ENCODE measurements at regions not wholly inside any gene's neighbourhood (a gene's known extent, or its start where the extent isn't known, plus 50 kb on each side); places are given as distances from the start of the nearest gene placed in this dataset.

GRCh38 chr5:175123542-175123941 lies 320.4 kb downstream of the DRD1 start:
- Mint-ChIP-seq H3K27ac (no peak overlapping the region), H3K4me1 (ENCODE audit: low read depth) (no peaks in the 10 kb centered on the region), H3K36me3 (no peaks in the 10 kb centered on the region), H3K27me3 (no peaks in the 10 kb centered on the region), H3K9me3 (no peaks in the 10 kb centered on the region), H3K4me3 (no peak overlapping the region)
- DNase-seq = no peak
- ChIA-PET CTCF (interaction anchor here (0.7 kb wide), 1 partner anchor 321 kb away, joined by 3 read pairs; the partner anchor contains the start of gene DRD1), POLR2A (no interaction called here)
- intact Hi-C loops (cut with micrococcal nuclease) = no loop called here

- Mint-ChIP-seq H3K27ac (no peak overlapping the region), H3K27me3 (peaks cover 7% of the 10 kb centered on the region), H3K9me3 (no peaks in the 10 kb centered on the region), H3K36me3 (no peaks in the 10 kb centered on the region), H3K4me1 (ENCODE audit: low read depth) (no peaks in the 10 kb centered on the region), H3K4me3 (no peak overlapping the region)
- POLR2A ChIA-PET = no interaction called here
- no peak for DNase-seq
- intact Hi-C loops (cut with micrococcal nuclease) = no loop called here
- CTCF ChIA-PET = no interaction called here
Measured at GRCh38 chr5:175121457-175121856, 322.5 kb downstream of the DRD1 start.

- POLR2A ChIA-PET = no interaction called here
- no peaks in the 10 kb centered on the region for H3K9me3 Mint-ChIP-seq
- no peaks in the 10 kb centered on the region for H3K36me3 Mint-ChIP-seq
- peaks cover 12% of the 10 kb centered on the region for H3K27me3 Mint-ChIP-seq
- H3K27ac Mint-ChIP-seq = no peak overlapping the region
- no peak for DNase-seq
- H3K4me3 Mint-ChIP-seq = no peak overlapping the region
- CTCF ChIA-PET = no interaction called here
- H3K4me1 Mint-ChIP-seq (ENCODE audit: low read depth) = no peaks in the 10 kb centered on the region
- intact Hi-C loops (cut with micrococcal nuclease) = no loop called here
Measured at GRCh38 chr5:175120412-175120811, 323.6 kb downstream of the DRD1 start.

GRCh38 chr5:175118700-175119309 lies 325.2 kb downstream of the DRD1 start:
- Mint-ChIP-seq H3K9me3 (no peaks in the 10 kb centered on the region), H3K4me3 (no peak overlapping the region), H3K4me1 (ENCODE audit: low read depth) (no peaks in the 10 kb centered on the region), H3K36me3 (no peaks in the 10 kb centered on the region), H3K27ac (no peak overlapping the region), H3K27me3 (peaks cover 14% of the 10 kb centered on the region)
- intact Hi-C loops (cut with micrococcal nuclease) = no loop called here
- no peak for DNase-seq
- ChIA-PET POLR2A (no interaction called here), CTCF (no interaction called here)

GRCh38 chr5:175116466-175117048 lies 327.4 kb downstream of the DRD1 start:
- Mint-ChIP-seq H3K27ac (no peak overlapping the region), H3K27me3 (peaks cover 15% of the 10 kb centered on the region), H3K9me3 (no peaks in the 10 kb centered on the region), H3K36me3 (no peaks in the 10 kb centered on the region), H3K4me3 (no peak overlapping the region), H3K4me1 (ENCODE audit: low read depth) (no peaks in the 10 kb centered on the region)
- intact Hi-C loops (cut with micrococcal nuclease) = no loop called here
- DNase-seq = no peak
- POLR2A ChIA-PET = no interaction called here
- CTCF ChIA-PET = no interaction called here

- no peak overlapping the region for H3K27ac Mint-ChIP-seq
- H3K4me3 Mint-ChIP-seq = no peak overlapping the region
- H3K27me3 Mint-ChIP-seq = peaks cover 15% of the 10 kb centered on the region
- no peaks in the 10 kb centered on the region for H3K36me3 Mint-ChIP-seq
- ChIA-PET CTCF (no interaction called here), POLR2A (no interaction called here)
- no peaks in the 10 kb centered on the region for H3K9me3 Mint-ChIP-seq
- no peak for DNase-seq
- intact Hi-C loops (cut with micrococcal nuclease) = no loop called here
- no peaks in the 10 kb centered on the region for H3K4me1 Mint-ChIP-seq (ENCODE audit: low read depth)
Measured at GRCh38 chr5:175115831-175116230, 328.2 kb downstream of the DRD1 start.

GRCh38 chr5:175113947-175114346 lies 330.0 kb downstream of the DRD1 start:
- ChIA-PET CTCF (no interaction called here), POLR2A (no interaction called here)
- Mint-ChIP-seq H3K36me3 (peaks cover 2% of the 10 kb centered on the region), H3K9me3 (peaks cover 8% of the 10 kb centered on the region), H3K4me3 (no peak overlapping the region), H3K27me3 (peaks cover 15% of the 10 kb centered on the region), H3K27ac (no peak overlapping the region), H3K4me1 (ENCODE audit: low read depth) (no peaks in the 10 kb centered on the region)
- intact Hi-C loops (cut with micrococcal nuclease) = no loop called here
- DNase-seq = no peak

GRCh38 chr5:175109058-175109755 lies 334.8 kb downstream of the DRD1 start:
- DNase-seq = no peak
- CTCF ChIA-PET = no interaction called here
- H3K27me3 Mint-ChIP-seq = peaks cover 4% of the 10 kb centered on the region
- POLR2A ChIA-PET = no interaction called here
- no peak overlapping the region for H3K4me3 Mint-ChIP-seq
- H3K36me3 Mint-ChIP-seq = peaks cover 4% of the 10 kb centered on the region
- no peaks in the 10 kb centered on the region for H3K4me1 Mint-ChIP-seq (ENCODE audit: low read depth)
- H3K9me3 Mint-ChIP-seq = peaks cover 13% of the 10 kb centered on the region
- intact Hi-C loops (cut with micrococcal nuclease) = no loop called here
- H3K27ac Mint-ChIP-seq = no peak overlapping the region

GRCh38 chr5:175107865-175108264 lies 336.1 kb downstream of the DRD1 start:
- Mint-ChIP-seq H3K27me3 (peaks cover 4% of the 10 kb centered on the region), H3K4me3 (no peak overlapping the region)
- DNase-seq = no peak

GRCh38 chr5:175107028-175107588 lies 336.9 kb downstream of the DRD1 start:
- Mint-ChIP-seq H3K9me3 (peaks cover 13% of the 10 kb centered on the region), H3K4me1 (ENCODE audit: low read depth) (no peaks in the 10 kb centered on the region), H3K36me3 (peaks cover 4% of the 10 kb centered on the region), H3K4me3 (no peak overlapping the region), H3K27me3 (peaks cover 7% of the 10 kb centered on the region), H3K27ac (no peak overlapping the region)
- DNase-seq = no peak
- intact Hi-C loops (cut with micrococcal nuclease) = no loop called here
- CTCF ChIA-PET = no interaction called here
- POLR2A ChIA-PET = no interaction called here

More at GRCh38 chr5:175107865-175108264, 336.1 kb downstream of the DRD1 start:
- Mint-ChIP-seq H3K4me1 (ENCODE audit: low read depth) (no peaks in the 10 kb centered on the region), H3K27ac (no peak overlapping the region), H3K36me3 (peaks cover 4% of the 10 kb centered on the region), H3K9me3 (peaks cover 13% of the 10 kb centered on the region)
- POLR2A ChIA-PET = no interaction called here
- intact Hi-C loops (cut with micrococcal nuclease) = no loop called here
- CTCF ChIA-PET = no interaction called here

GRCh38 chr5:175104677-175105076 lies 339.3 kb downstream of the DRD1 start:
- ChIA-PET POLR2A (no interaction called here), CTCF (no interaction called here)
- Mint-ChIP-seq H3K27ac (no peak overlapping the region), H3K4me1 (ENCODE audit: low read depth) (no peaks in the 10 kb centered on the region), H3K36me3 (peaks cover 4% of the 10 kb centered on the region), H3K9me3 (peaks cover 13% of the 10 kb centered on the region), H3K27me3 (peaks cover 7% of the 10 kb centered on the region), H3K4me3 (no peak overlapping the region)
- no peak for DNase-seq
- intact Hi-C loops (cut with micrococcal nuclease) = no loop called here

- H3K4me3 Mint-ChIP-seq = no peak overlapping the region
- DNase-seq = no peak
- peaks cover 4% of the 10 kb centered on the region for H3K9me3 Mint-ChIP-seq
- H3K4me1 Mint-ChIP-seq (ENCODE audit: low read depth) = no peaks in the 10 kb centered on the region
- no peak overlapping the region for H3K27ac Mint-ChIP-seq
- H3K36me3 Mint-ChIP-seq = peaks cover 2% of the 10 kb centered on the region
- H3K27me3 Mint-ChIP-seq = peaks cover 9% of the 10 kb centered on the region
- ChIA-PET CTCF (no interaction called here), POLR2A (no interaction called here)
- intact Hi-C loops (cut with micrococcal nuclease) = no loop called here
Measured at GRCh38 chr5:175103746-175104145, 340.2 kb downstream of the DRD1 start.

GRCh38 chr5:175102717-175103116 lies 341.3 kb downstream of the DRD1 start:
- no peak for DNase-seq
- H3K9me3 Mint-ChIP-seq = no peaks in the 10 kb centered on the region

More at GRCh38 chr5:175102717-175103116, 341.3 kb downstream of the DRD1 start:
- no peak overlapping the region for H3K27ac Mint-ChIP-seq
- H3K27me3 Mint-ChIP-seq = peaks cover 9% of the 10 kb centered on the region
- no peaks in the 10 kb centered on the region for H3K4me1 Mint-ChIP-seq (ENCODE audit: low read depth)
- CTCF ChIA-PET = no interaction called here
- intact Hi-C loops (cut with micrococcal nuclease) = no loop called here
- H3K4me3 Mint-ChIP-seq = no peak overlapping the region
- POLR2A ChIA-PET = no interaction called here
- no peaks in the 10 kb centered on the region for H3K36me3 Mint-ChIP-seq

Measured in activated CD4-positive, alpha-beta memory T cell treated with anti-CD3 and anti-CD28 coated beads for 36 hours (primary cell).